Subcutaneous abdominal adipose tissue (tissue), 5 donors: ENCODE measurements at regions not wholly inside any gene's neighbourhood (a gene's known extent, or its start where the extent isn't known, plus 50 kb on each side); places are given as distances from the start of the nearest gene placed in this dataset.
"Not testable (repeated sequence)": the region's sequence is repeated elsewhere in the genome, so short reads cannot be mapped to it uniquely, and the experiment has no call there.

Source experiments
- H3K27ac ChIP-seq: one replicate; pipeline ENCODE4 v1.7.0; 2013; ENCODE audit warnings: low read depth, mild to moderate bottlenecking, inconsistent platforms, low read length, moderate library complexity
- H3K27me3 ChIP-seq, 5 donors: one replicate each; pipeline ENCODE4 v1.7.0; 2013; ENCODE audit warnings: low read length in 5 of 5, inconsistent platforms in 1 of 5; ENCODE audit not compliant: control insufficient read depth in 5 of 5, insufficient read depth in 4 of 5
- H3K36me3 ChIP-seq, 5 donors: one replicate each; pipeline ENCODE4 v1.7.0; 2013; ENCODE audit warnings: low read length in 5 of 5; ENCODE audit not compliant: control insufficient read depth in 5 of 5, insufficient read depth in 5 of 5
- H3K4me1 ChIP-seq, 5 donors: one replicate each; pipeline ENCODE4 v1.7.0; 2013; ENCODE audit warnings: low read length in 5 of 5, mild to moderate bottlenecking in 3 of 5, moderate library complexity in 1 of 5; ENCODE audit not compliant: control insufficient read depth in 5 of 5, insufficient read depth in 5 of 5
- H3K4me3 ChIP-seq, 5 donors: one replicate each; pipeline ENCODE4 v1.7.0; 2013; ENCODE audit warnings: low read length in 5 of 5, low read depth in 1 of 5
- H3K9ac ChIP-seq, 5 donors: one replicate each; pipeline ENCODE4 v1.7.0; 2013; ENCODE audit warnings: low read length in 5 of 5, mild to moderate bottlenecking in 4 of 5, moderate library complexity in 3 of 5
- H3K9me3 ChIP-seq, 5 donors: one replicate each; pipeline ENCODE4 v1.7.0; 2013; ENCODE audit warnings: low read length in 5 of 5; ENCODE audit not compliant: control insufficient read depth in 5 of 5
- donor health status: healthy.
- donor health status: healthy.
- donor health status: healthy.
- donor health status: healthy.
- donor health status: healthy.

DNA sequence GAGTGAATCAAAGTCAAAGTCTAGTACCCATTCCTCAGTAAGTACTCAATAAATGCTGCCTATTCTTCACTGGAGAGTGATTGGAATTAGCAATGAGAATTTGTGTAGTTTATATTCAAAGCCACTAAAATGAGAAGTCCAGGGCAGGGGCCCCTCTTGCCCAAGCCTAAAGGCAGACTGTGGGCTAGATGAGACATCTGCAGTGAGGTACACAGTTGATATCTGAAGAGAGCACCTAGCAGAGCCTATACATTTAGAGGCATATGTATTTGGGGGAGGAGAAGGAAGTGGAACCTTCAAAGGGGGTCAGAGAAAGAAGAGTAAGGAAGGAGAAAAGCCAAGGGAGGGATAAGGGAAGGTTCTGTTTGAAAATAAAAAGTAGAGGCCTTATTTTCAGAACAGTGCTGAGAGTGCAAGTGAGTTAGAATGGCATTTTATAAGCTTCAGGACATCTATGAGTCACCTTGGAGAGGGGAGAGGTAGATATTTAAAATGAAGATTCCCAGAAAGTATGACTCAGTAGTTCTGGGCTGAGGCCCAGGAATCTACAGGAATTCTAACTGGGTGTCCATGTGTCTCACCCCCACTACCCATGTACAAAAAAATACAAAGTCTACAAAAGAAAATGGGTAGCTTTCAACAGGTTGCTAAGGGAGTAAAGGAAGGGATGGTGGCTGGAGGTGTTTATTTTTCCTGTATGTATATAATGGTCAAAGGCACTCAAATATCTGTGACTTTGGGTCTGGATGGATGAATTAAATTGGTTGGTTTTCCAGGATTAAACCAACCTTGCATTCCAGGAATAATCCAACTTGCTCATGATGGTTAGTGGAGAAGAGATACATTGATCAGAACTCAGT, 135.1 kb downstream of the ZFP64 start:
- H3K4me3 ChIP-seq = no peak overlapping the region
- H3K27me3 ChIP-seq = no peaks in the 10 kb centered on the region
- H3K36me3 ChIP-seq = no peaks in the 10 kb centered on the region
- no peaks in the 10 kb centered on the region for H3K4me1 ChIP-seq
- H3K9ac ChIP-seq = no peak overlapping the region
- H3K9me3 ChIP-seq = peaks cover 3 to 15% (median 14%) of the 10 kb centered on the region in 5 donors
- no peak overlapping the region for H3K27ac ChIP-seq

GRCh38 chr20:52054123-52054522, 137.5 kb downstream of the ZFP64 start:
- no peak overlapping the region for H3K4me3 ChIP-seq
- H3K27me3 ChIP-seq = no peaks in the 10 kb centered on the region
- H3K36me3 ChIP-seq = no peaks in the 10 kb centered on the region
- H3K27ac ChIP-seq = no peak overlapping the region
- H3K4me1 ChIP-seq = peaks cover 0 to 1% (median 0%) of the 10 kb centered on the region in 5 donors
- H3K9me3 ChIP-seq = peaks cover 3 to 15% (median 14%) of the 10 kb centered on the region in 5 donors
- no peak overlapping the region for H3K9ac ChIP-seq

DNA sequence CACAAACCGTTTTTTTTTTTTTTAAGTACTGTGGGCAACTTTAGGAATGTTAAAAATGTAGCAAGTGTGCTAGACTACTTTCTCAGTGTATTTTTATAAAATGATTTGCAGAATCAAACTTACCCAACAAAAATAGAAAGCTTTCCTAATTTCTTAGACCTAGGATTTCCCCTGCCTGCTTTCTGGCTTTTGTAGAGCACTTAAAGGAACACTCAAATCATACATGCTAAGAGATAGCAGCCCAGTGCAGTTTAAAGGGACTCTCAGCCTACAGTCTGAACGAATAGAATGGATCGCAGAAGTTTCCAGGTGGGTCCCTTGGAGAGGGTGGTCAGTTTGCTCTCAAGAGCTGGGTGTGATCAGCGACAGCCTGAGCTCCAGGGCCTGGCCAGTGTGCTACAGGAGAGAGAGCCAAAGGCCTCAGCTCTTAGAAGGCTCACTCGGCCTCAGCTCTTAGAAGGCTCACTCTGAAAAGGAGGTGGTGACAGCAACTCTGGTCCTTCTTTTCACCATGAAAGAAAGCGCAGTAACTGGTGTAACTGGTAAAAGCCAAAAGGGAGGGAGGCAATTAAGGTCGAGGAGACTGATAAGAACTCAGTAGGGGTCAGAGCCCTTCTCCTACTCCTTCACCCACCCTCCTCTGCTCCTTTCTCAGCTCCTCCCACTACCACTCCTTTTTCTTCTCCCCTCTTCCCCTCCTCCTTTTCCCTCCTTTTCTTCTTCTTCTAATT, 142.4 kb downstream of the ZFP64 start:
- H3K27ac ChIP-seq = no peak overlapping the region

GRCh38 chr20:52047811-52048764, 143.5 kb downstream of the ZFP64 start:
- Histone ChIP-seq H3K4me1 (peaks cover 0 to 3% (median 0%) of the 10 kb centered on the region in 5 donors), H3K9me3 (no peaks in the 10 kb centered on the region), H3K27me3 (no peaks in the 10 kb centered on the region), H3K4me3 (no peak overlapping the region), H3K27ac (no peak overlapping the region), H3K9ac (no peak overlapping the region), H3K36me3 (no peaks in the 10 kb centered on the region)

More for the DNA sequence above, 142.4 kb downstream of the ZFP64 start:
- H3K9ac ChIP-seq = no peak overlapping the region
- H3K4me1 ChIP-seq = peaks cover 0 to 3% (median 0%) of the 10 kb centered on the region in 5 donors
- no peaks in the 10 kb centered on the region for H3K36me3 ChIP-seq
- H3K27me3 ChIP-seq = no peaks in the 10 kb centered on the region
- no peak overlapping the region for H3K4me3 ChIP-seq
- no peaks in the 10 kb centered on the region for H3K9me3 ChIP-seq

- Histone ChIP-seq H3K4me1 (no peaks in the 10 kb centered on the region), H3K9ac (no peak overlapping the region), H3K36me3 (no peaks in the 10 kb centered on the region), H3K9me3 (no peaks in the 10 kb centered on the region), H3K27me3 (no peaks in the 10 kb centered on the region), H3K4me3 (no peak overlapping the region), H3K27ac (no peak overlapping the region)
Observed at GRCh38 chr20:52041966-52042365, 149.6 kb downstream of the ZFP64 start.

- Histone ChIP-seq H3K4me1 (no peaks in the 10 kb centered on the region), H3K4me3 (no peak overlapping the region), H3K36me3 (no peaks in the 10 kb centered on the region), H3K27ac (no peak overlapping the region), H3K9ac (no peak overlapping the region), H3K27me3 (no peaks in the 10 kb centered on the region), H3K9me3 (no peaks in the 10 kb centered on the region)
Observed at GRCh38 chr20:52039790-52040189, 151.8 kb downstream of the ZFP64 start.

DNA sequence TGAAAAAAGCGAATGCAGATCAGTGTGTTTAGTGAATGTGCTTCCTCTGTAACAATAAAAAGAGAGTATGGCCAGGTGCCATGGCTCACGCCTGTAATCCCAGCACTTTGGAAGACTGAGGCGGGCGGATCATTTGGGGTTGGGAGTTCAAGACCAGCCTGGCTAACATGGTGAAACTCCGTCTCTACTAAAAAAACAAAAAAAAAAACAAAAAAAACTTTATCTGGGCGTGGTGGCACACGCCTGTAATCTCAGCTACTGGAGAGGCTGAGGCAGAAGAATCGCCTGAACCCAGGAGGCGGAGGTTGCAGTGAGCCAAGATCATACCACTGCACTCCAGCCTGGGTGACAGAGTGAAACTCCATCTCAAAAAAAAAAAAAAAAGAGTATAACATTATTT, 152.9 kb downstream of the ZFP64 start:
- not testable (repeated sequence) for H3K4me3 ChIP-seq, H3K4me1 ChIP-seq, H3K27me3 ChIP-seq, H3K9me3 ChIP-seq, H3K27ac ChIP-seq, H3K9ac ChIP-seq, H3K36me3 ChIP-seq

DNA sequence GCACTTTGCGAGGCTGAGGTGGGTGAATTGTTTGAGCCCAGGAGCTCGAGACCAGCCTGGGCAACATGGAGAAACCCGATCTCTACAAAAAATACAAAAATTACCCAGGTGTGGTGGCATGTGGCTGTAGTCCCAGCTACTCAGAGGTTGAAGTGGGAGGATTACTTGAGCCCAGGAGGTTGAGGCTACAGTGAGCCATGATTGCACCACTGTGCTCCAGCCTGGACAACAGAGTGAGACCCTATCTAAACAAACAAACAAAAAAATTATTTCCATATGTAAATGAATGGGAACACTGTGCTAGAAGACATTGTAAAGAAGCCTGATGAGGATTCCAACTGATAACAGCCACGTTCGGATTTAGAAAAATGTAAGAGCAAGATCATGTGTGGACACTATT, 154.2 kb downstream of the ZFP64 start:
- Histone ChIP-seq H3K27ac (no peak overlapping the region), H3K9me3 (no peaks in the 10 kb centered on the region), H3K4me1 (no peaks in the 10 kb centered on the region), H3K36me3 (no peaks in the 10 kb centered on the region), H3K4me3 (no peak overlapping the region), H3K9ac (no peak overlapping the region), H3K27me3 (no peaks in the 10 kb centered on the region)

GRCh38 chr20:52035977-52036376, 155.6 kb downstream of the ZFP64 start:
- H3K9me3 ChIP-seq = no peaks in the 10 kb centered on the region
- no peaks in the 10 kb centered on the region for H3K36me3 ChIP-seq
- no peaks in the 10 kb centered on the region for H3K27me3 ChIP-seq
- peaks cover 0 to 9% (median 8%) of the 10 kb centered on the region in 5 donors for H3K4me1 ChIP-seq
- no peak overlapping the region for H3K4me3 ChIP-seq
- H3K27ac ChIP-seq = no peak overlapping the region
- no peak overlapping the region for H3K9ac ChIP-seq
